Coronary artery (tissue), 2 donors: ENCODE measurements at regions not wholly inside any gene's neighbourhood (a gene's known extent, or its start where the extent isn't known, plus 50 kb on each side); places are given as distances from the start of the nearest gene placed in this dataset.
A peak's percentile ranks its signal among the peaks of the same experiment; 100 is the strongest.
"Not testable (repeated sequence)": the region's sequence is repeated elsewhere in the genome, so short reads cannot be mapped to it uniquely, and the experiment has no call there.

Source experiments
- DNase-seq: peaks from one replicate; pipeline ENCODE4 v3.0.0-alpha.2; 2017; ENCODE audit warnings: low spot score
- H3K27ac ChIP-seq, 2 donors: fragments of 200-600 bp; sonication (generic); one replicate each; pipeline ENCODE4 v1.5.1; 2016 to 2019
- H3K4me3 ChIP-seq: fragments of 200-600 bp; sonication (generic); 2 replicates; pipeline ENCODE4 v1.5.1; 2016; ENCODE audit warnings: mild to moderate bottlenecking, moderate library complexity
- CTCF ChIP-seq: fragments of 200-600 bp; sonication (generic); IDR thresholded peaks from one replicate; pipeline ENCODE4 v1.5.1; 2019; ENCODE audit warnings: antibody characterized with exemption

DNA sequence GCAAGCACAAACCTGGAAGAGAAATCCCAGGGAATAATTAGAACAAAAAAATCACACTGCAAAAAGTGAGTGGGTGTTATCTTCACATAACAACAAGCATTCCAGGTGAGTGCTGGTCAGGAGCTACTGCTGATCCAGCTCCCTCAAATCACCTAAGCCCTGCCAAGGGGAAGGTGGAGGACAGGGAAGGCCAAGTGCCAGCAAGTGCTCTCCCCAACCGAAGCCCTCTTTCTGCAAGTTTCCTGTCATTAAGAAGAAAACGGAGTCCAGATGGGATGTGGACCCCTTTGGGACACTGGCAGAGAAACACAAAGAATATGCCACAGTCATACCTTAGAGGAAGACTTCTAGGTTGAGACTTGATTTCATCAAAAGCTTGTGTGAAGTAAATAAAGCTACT is 933.0 kb upstream of the ZNF722 start:
- H3K27ac ChIP-seq = no peak overlapping the region
- TF ChIP-seq CTCF = no peak
- no peak overlapping the region for H3K4me3 ChIP-seq
- peak; percentile 3 for DNase-seq

GRCh38 chr7:63066235-63066634 is 932.4 kb upstream of the ZNF722 start:
- H3K27ac ChIP-seq, H3K4me3 ChIP-seq: not testable (repeated sequence)
- peak; percentile 7 for DNase-seq

- no peak for TF ChIP-seq CTCF
- no peak overlapping the region for H3K4me3 ChIP-seq
- H3K27ac ChIP-seq = no peak overlapping the region
- peak; percentile 36 for DNase-seq
Measured at GRCh38 chr7:63067897-63068585, 930.6 kb upstream of the ZNF722 start.

DNA sequence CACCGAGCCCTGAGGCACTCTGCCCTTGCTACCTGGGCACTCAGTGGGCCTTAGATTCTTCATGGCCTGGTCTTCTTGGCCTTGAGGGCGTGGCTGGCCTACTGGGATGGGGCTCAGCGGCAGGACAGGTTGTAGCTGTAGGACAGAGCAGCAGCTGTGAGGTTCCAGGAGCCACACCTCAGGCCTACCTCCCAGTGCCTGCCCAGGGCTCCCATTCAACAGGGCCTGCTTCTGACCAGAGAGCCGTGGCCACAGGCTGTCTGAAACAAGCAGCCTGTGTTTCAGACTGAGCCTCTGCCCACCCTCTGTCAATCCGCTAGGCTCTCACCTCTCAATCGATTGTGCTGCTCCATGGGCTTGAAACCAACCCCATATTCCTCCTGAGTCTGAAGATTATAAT is 928.0 kb upstream of the ZNF722 start:
- peak; percentile 52 for DNase-seq
- no peak overlapping the region for H3K27ac ChIP-seq
- no peak for TF ChIP-seq CTCF
- no peak overlapping the region for H3K4me3 ChIP-seq

DNA sequence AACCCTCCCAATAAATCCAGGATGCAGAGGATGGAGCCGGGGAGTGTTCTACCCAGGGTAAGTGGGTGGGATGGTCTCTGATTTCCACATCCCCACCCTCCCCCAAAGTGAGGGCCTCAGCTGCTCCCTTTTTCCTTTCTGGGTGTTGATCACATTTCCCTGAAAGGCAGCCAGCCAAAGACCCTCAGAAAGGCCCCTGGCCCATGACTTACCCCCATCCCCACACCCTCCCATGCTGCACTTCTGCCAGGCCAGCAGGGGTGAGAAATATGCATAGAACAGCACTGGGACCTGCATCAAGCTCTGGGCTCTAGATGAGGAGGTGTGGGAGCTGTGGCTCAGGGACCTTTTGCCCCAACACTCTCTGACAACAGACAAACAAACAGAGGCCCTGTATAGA is 927.3 kb upstream of the ZNF722 start:
- Histone ChIP-seq H3K4me3 (no peak overlapping the region), H3K27ac (no peak overlapping the region)
- TF ChIP-seq CTCF = no peak
- peak; percentile 24 for DNase-seq

GRCh38 chr7:63071920-63072319 is 926.7 kb upstream of the ZNF722 start:
- Histone ChIP-seq H3K27ac (no peak overlapping the region), H3K4me3 (no peak overlapping the region)
- peak; percentile 41 for DNase-seq
- TF ChIP-seq CTCF = no peak

DNA sequence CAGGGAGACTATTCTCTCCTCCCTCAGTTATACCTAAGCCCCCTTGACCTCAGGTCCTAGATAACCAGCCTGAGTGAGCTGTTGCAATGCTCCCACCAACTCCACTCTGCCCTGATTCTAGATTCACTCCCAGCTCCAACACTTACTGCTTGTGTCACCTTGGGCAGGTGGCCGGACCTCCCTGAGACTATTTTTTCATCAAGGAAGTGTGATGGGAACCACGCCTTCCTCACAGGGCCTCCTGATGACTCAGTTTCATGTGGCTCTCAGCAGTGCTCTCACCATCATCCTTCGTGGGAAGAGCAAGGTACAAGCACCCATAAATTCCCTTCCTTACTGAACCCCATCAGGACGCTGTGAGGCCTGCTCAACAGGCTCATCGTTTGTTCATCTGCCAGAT is 925.8 kb upstream of the ZNF722 start:
- H3K4me3 ChIP-seq = no peak overlapping the region
- DNase-seq = peak; percentile 33

More for the DNA sequence above, 925.8 kb upstream of the ZNF722 start:
- no peak overlapping the region for H3K27ac ChIP-seq
- no peak for TF ChIP-seq CTCF
